ENCODE measurements at regions not wholly inside any gene's neighbourhood (a gene's known extent, or its start where the extent isn't known, plus 50 kb on each side); places are given as distances from the start of the nearest gene placed in this dataset.
"Not testable (repeated sequence)": the region's sequence is repeated elsewhere in the genome, so short reads cannot be mapped to it uniquely, and the experiment has no call there.

- TF ChIP-seq, protein P1, sequence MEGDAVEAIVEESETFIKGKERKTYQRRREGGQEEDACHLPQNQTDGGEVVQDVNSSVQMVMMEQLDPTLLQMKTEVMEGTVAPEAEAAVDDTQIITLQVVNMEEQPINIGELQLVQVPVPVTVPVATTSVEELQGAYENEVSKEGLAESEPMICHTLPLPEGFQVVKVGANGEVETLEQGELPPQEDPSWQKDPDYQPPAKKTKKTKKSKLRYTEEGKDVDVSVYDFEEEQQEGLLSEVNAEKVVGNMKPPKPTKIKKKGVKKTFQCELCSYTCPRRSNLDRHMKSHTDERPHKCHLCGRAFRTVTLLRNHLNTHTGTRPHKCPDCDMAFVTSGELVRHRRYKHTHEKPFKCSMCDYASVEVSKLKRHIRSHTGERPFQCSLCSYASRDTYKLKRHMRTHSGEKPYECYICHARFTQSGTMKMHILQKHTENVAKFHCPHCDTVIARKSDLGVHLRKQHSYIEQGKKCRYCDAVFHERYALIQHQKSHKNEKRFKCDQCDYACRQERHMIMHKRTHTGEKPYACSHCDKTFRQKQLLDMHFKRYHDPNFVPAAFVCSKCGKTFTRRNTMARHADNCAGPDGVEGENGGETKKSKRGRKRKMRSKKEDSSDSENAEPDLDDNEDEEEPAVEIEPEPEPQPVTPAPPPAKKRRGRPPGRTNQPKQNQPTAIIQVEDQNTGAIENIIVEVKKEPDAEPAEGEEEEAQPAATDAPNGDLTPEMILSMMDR (conservative IDR thresholded peaks at IDR 0.05; ENCODE audit: low read depth, low read length) = no peak
- DNase-seq (ENCODE audit: low read depth) = no peak
- no peak overlapping the region for H3K4me3 ChIP-seq (ENCODE audit: low read depth, low read length)
Observed at GRCh38 chr6:113680301-113680700, 176.8 kb upstream of the MARCKS start.

- TF ChIP-seq, protein P1 (conservative IDR thresholded peaks at IDR 0.05; ENCODE audit: low read depth, low read length) = no peak
- no peak for DNase-seq (ENCODE audit: low read depth)
- no peak overlapping the region for H3K4me3 ChIP-seq (ENCODE audit: low read depth, low read length)
Observed at GRCh38 chr6:113683968-113684367, 173.2 kb upstream of the MARCKS start.

DNA sequence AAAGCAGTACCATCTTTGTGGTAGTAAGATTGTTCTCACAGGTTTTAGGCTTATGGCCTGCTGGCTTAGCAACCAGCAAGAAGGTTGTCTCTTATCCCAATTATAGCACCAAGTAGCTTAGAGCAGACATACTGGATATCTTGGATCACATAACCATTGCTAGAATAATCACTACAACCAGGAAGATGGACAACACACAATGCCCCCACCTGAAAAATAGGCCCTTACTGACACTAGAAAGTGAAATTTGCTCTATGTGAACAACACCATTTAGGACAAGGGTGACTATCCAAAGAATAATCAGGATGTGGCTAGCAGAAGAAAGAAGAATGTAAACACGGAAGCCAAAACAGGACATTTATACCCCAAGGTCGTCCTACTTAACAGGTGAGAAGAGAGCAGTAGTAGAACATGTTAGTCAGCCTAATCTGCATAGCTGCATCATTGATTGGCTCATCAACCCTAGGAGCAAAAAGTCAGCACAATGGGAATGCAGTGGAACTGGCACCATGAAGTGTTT, 172.7 kb upstream of the MARCKS start:
- H3K4me3 ChIP-seq (ENCODE audit: low read depth, low read length) = no peak overlapping the region
- TF ChIP-seq, protein P1 (conservative IDR thresholded peaks at IDR 0.05; ENCODE audit: low read depth, low read length) = no peak
- no peak for DNase-seq (ENCODE audit: low read depth)

- TF ChIP-seq, protein P1 (conservative IDR thresholded peaks at IDR 0.05; ENCODE audit: low read depth, low read length) = no peak
- no peak overlapping the region for H3K4me3 ChIP-seq (ENCODE audit: low read depth, low read length)
- DNase-seq (ENCODE audit: low read depth) = no peak
Observed at GRCh38 chr6:113686049-113686448, 171.1 kb upstream of the MARCKS start.

- DNase-seq (ENCODE audit: low read depth); H3K4me3 ChIP-seq (ENCODE audit: low read depth, low read length): not testable (repeated sequence)
- TF ChIP-seq, protein P1 (conservative IDR thresholded peaks at IDR 0.05; ENCODE audit: low read depth, low read length) = peak; percentile 49
Observed at GRCh38 chr6:113689620-113690019, 167.5 kb upstream of the MARCKS start.

GRCh38 chr6:113690281-113691259, 166.6 kb upstream of the MARCKS start:
- peak; percentile 68 for DNase-seq (ENCODE audit: low read depth)
- TF ChIP-seq, protein P1 (conservative IDR thresholded peaks at IDR 0.05; ENCODE audit: low read depth, low read length) = no peak
- H3K4me3 ChIP-seq (ENCODE audit: low read depth, low read length) = no peak overlapping the region
